ENCODE measurements at regions not wholly inside any gene's neighbourhood (a gene's known extent, or its start where the extent isn't known, plus 50 kb on each side); places are given as distances from the start of the nearest gene placed in this dataset.

DNA sequence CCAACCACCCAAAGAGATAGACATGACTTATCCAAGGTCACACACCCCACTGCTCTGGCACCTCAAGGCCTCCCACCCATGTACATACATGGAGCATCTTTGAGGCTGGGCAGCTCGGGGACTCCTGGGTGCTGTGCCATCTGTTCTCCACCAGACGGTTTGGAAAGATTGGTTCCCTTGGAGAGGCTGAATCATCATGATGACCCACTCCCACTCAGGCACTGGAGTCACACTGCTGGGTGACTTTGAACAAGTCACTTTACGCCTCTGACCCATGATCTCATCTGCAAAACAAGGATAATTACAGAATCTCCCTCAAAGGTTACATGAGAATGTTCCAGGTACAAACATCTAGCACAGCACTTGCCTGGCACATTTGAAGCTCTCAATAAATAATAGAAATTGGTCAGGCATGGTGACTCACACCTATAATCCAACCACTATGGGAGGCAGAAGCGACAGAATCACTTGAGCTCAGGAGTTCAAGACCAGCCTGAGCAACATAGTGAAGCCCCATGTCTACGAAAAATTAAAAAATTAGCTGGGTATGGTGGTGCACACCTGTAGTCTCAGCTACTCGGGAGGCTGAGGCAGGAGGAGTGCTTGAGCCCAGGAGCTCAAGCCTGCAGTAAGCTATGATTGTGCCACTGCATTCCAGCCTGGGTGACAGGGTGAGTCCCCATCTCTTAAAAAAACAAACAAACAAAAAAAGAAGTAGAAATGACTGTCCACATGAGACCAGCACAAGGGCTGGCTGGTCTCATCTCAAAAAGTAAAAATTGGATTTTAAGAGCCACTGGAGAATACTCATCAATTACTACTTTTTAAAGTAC is 74.9 kb downstream of the RRAGC start:
- TF ChIP-seq POLR2AphosphoS5 (IDR thresholded peaks at IDR 0.05) = no peak
- TF ChIP-seq, protein P1, sequence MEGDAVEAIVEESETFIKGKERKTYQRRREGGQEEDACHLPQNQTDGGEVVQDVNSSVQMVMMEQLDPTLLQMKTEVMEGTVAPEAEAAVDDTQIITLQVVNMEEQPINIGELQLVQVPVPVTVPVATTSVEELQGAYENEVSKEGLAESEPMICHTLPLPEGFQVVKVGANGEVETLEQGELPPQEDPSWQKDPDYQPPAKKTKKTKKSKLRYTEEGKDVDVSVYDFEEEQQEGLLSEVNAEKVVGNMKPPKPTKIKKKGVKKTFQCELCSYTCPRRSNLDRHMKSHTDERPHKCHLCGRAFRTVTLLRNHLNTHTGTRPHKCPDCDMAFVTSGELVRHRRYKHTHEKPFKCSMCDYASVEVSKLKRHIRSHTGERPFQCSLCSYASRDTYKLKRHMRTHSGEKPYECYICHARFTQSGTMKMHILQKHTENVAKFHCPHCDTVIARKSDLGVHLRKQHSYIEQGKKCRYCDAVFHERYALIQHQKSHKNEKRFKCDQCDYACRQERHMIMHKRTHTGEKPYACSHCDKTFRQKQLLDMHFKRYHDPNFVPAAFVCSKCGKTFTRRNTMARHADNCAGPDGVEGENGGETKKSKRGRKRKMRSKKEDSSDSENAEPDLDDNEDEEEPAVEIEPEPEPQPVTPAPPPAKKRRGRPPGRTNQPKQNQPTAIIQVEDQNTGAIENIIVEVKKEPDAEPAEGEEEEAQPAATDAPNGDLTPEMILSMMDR (IDR thresholded peaks at IDR 0.05) = no peak
